IMR-90 (cell line): ENCODE measurements at regions not wholly inside any gene's neighbourhood (a gene's known extent, or its start where the extent isn't known, plus 50 kb on each side); places are given as distances from the start of the nearest gene placed in this dataset.

Experiments used
- ATAC-seq: fragments of 200-7000 bp; cut with Tn5 transposase; 2 replicates; pipeline ENCODE4 v1.9.1; 2020; ENCODE audit warnings: low read depth, mild to moderate bottlenecking, moderate library complexity
- BruUV-seq: library from RNA; stranded (reverse); fragments of 400-500 nt; replicated peaks from 2 replicates; lab custom pipeline; 2021; lab: Mats Ljungman, UMichigan
- CTCF ChIA-PET: fragments of 300-600 bp; formaldehyde crosslinking; extraction: SDS; loops from one replicate; lab custom pipeline; 2021; ENCODE audit warnings: antibody characterized with exemption; lab: Yijun Ruan, JAX
- POLR2A ChIA-PET: fragments of 300-600 bp; sonication (Branson Sonifier 250); formaldehyde crosslinking; loops from one replicate; lab custom pipeline; 2022; ENCODE audit warnings: antibody characterized with exemption; ENCODE audit not compliant: unreplicated experiment; lab: Charles Lee
- DNase-seq: peaks from one replicate; pipeline ENCODE4 v3.0.0; 2013
- H2AFZ ChIP-seq: replicated peaks from 2 replicates; pipeline ENCODE3; 2013; ENCODE audit warnings: low read length, mild to moderate bottlenecking; ENCODE audit not compliant: poor library complexity
- H2AK5ac ChIP-seq: 2 replicates; pipeline ENCODE4 v1.6.1; 2013; ENCODE audit warnings: low read depth, low read length, inconsistent platforms
- H2AK9ac ChIP-seq: replicated peaks from 2 replicates; pipeline ENCODE3; 2013; ENCODE audit warnings: mild to moderate bottlenecking, low read depth, low read length, moderate library complexity; ENCODE audit not compliant: poor library complexity
- H2BK120ac ChIP-seq: 2 replicates; pipeline ENCODE4 v1.6.1; 2013; ENCODE audit warnings: low read depth, low read length, inconsistent platforms
- H2BK15ac ChIP-seq: 3 replicates; pipeline ENCODE4 v1.6.1; 2013; ENCODE audit warnings: low read depth, low read length, inconsistent platforms
- H2BK20ac ChIP-seq: 2 replicates; pipeline ENCODE4 v1.6.1; 2013; ENCODE audit warnings: low read depth, mild to moderate bottlenecking, inconsistent platforms, low read length, moderate library complexity
- H2BK5ac ChIP-seq: 2 replicates; pipeline ENCODE4 v1.6.1; 2013; ENCODE audit warnings: mild to moderate bottlenecking, low read depth, low read length, inconsistent platforms; ENCODE audit not compliant: poor library complexity, severe bottlenecking
- H3K14ac ChIP-seq: replicated peaks from 2 replicates; pipeline ENCODE4 v1.6.1; 2013; ENCODE audit warnings: low read depth, low read length, inconsistent platforms
- H3K18ac ChIP-seq: 2 replicates; pipeline ENCODE4 v1.6.1; 2013; ENCODE audit warnings: low read depth, low read length, control low read depth
- H3K23ac ChIP-seq: 2 replicates; pipeline ENCODE4 v1.6.1; 2013; ENCODE audit warnings: low read depth, low read length, inconsistent platforms
- H3K27ac ChIP-seq: 2 replicates; pipeline ENCODE4 v1.5.1; 2013; ENCODE audit warnings: mild to moderate bottlenecking, control low read depth, low read length; ENCODE audit not compliant: insufficient read depth
- H3K27me3 ChIP-seq: 2 replicates; pipeline ENCODE4 v1.6.1; 2013; ENCODE audit warnings: low read length; ENCODE audit not compliant: control insufficient read depth, insufficient read depth
- H3K36me3 ChIP-seq: 2 replicates; pipeline ENCODE4 v1.6.1; 2013; ENCODE audit warnings: low read length, mixed read lengths; ENCODE audit not compliant: control insufficient read depth, insufficient read depth
- H3K4ac ChIP-seq: 2 replicates; pipeline ENCODE4 v1.6.1; 2013; ENCODE audit warnings: low read depth, low read length, inconsistent platforms
- H3K4me1 ChIP-seq: 2 replicates; pipeline ENCODE4 v1.6.1; 2013; ENCODE audit warnings: low read length, mixed read lengths; ENCODE audit not compliant: control insufficient read depth, insufficient read depth
- H3K4me2 ChIP-seq: 2 replicates; pipeline ENCODE4 v1.6.1; 2013; ENCODE audit warnings: low read depth, mild to moderate bottlenecking, control low read depth, low read length, moderate library complexity
- H3K4me3 ChIP-seq: 2 replicates; pipeline ENCODE4 v1.5.1; 2013; ENCODE audit warnings: low read depth, mild to moderate bottlenecking, control low read depth, low read length, moderate library complexity; ENCODE audit not compliant: insufficient read depth
- H3K56ac ChIP-seq: 2 replicates; pipeline ENCODE4 v1.6.1; 2013; ENCODE audit warnings: low read length, inconsistent platforms; ENCODE audit not compliant: insufficient read depth; ENCODE audit errors: extremely low read depth
- H3K79me1 ChIP-seq, 2 experiments: 2 replicates each; pipeline ENCODE4 v1.6.1; 2013; ENCODE audit warnings: low read length in 2 of 2, inconsistent platforms in 1 of 2, low read depth in 1 of 2
- H3K9ac ChIP-seq: 2 replicates; pipeline ENCODE4 v1.6.1; 2013; ENCODE audit warnings: low read depth, low read length, control low read depth
- H3K9me1 ChIP-seq: 2 replicates; pipeline ENCODE4 v1.6.1; 2013; ENCODE audit warnings: low read length, inconsistent platforms; ENCODE audit not compliant: insufficient read depth
- H3K9me3 ChIP-seq: 2 replicates; pipeline ENCODE4 v1.6.1; 2013; ENCODE audit warnings: low read length; ENCODE audit not compliant: control insufficient read depth, insufficient read depth
- H4K20me1 ChIP-seq: 2 replicates; pipeline ENCODE4 v1.6.1; 2013; ENCODE audit warnings: low read length, inconsistent platforms; ENCODE audit not compliant: insufficient read depth
- H4K5ac ChIP-seq: 2 replicates; pipeline ENCODE4 v1.6.1; 2013; ENCODE audit warnings: mild to moderate bottlenecking, low read depth, low read length, control low read depth
- H4K8ac ChIP-seq, 2 experiments: 2 replicates each; pipeline ENCODE4 v1.6.1; 2013; ENCODE audit warnings: low read depth in 2 of 2, low read length in 2 of 2, control low read depth in 1 of 2, inconsistent platforms in 1 of 2
- H4K91ac ChIP-seq: 2 replicates; pipeline ENCODE4 v1.6.1; 2013; ENCODE audit warnings: low read depth, low read length, inconsistent platforms; ENCODE audit not compliant: insufficient read depth
- CHD1 ChIP-seq: IDR thresholded peaks from 2 replicates; pipeline ENCODE4 v1.6.1; 2012; ENCODE audit warnings: low read depth, low read length, improper control_type of control experiment
- FOS ChIP-seq: fragments of 150-350 bp; IDR thresholded peaks from 2 replicates; pipeline ENCODE4 v1.6.1; 2016; ENCODE audit warnings: low read depth, low read length
- POLR2A ChIP-seq: IDR thresholded peaks from 2 replicates; pipeline ENCODE4 v1.6.1; 2012; ENCODE audit warnings: mild to moderate bottlenecking, low read depth, low read length
- RAD21 ChIP-seq: IDR thresholded peaks from 2 replicates; pipeline ENCODE4 v1.6.1; 2012; ENCODE audit warnings: low read length, improper control_type of control experiment
- USF2 ChIP-seq: fragments of 150-350 bp; IDR thresholded peaks from 2 replicates; pipeline ENCODE4 v1.6.1; 2017; ENCODE audit warnings: mild to moderate bottlenecking, antibody characterized with exemption, low read length, low read depth
- WGBS, 2 experiments: methylation state at CpG; one replicate each; pipeline versions ENCODE4 v1.1.5 to v1.1.7; 2013; ENCODE audit warnings: missing lambda C conversion rate in 2 of 2; ENCODE audit not compliant: insufficient read length in 1 of 2; ENCODE audit errors: extremely low coverage in 2 of 2; 5-methylcytosine and 5-hydroxymethylcytosine counted together
- dilution Hi-C: fragments of 300-500 bp; cut with HindIII; formaldehyde crosslinking; loops from one replicate; pipeline ENCODE4 v1.14.3; 2018; ENCODE audit warnings: low sequenced_read_pairs; ENCODE audit not compliant: unreplicated experiment
- in situ Hi-C: fragments of 300-500 bp; cut with MboI; formaldehyde crosslinking; loops from 3 replicates; pipeline ENCODE4 v1.14.3; 2019; ENCODE audit warnings: low sequenced_read_pairs, inconsistent platforms, mixed read lengths
- intact Hi-C: fragments of 100-400 bp; cut with micrococcal nuclease; formaldehyde crosslinking; loops from 2 replicates; pipeline ENCODE4 v1.10.0; 2022

- Histone ChIP-seq H2BK20ac (no peak overlapping the region), H4K5ac (no peak overlapping the region), H3K36me3 (no peaks in the 10 kb centered on the region), H2AFZ (no peak overlapping the region), H4K91ac (no peak overlapping the region; the same call in 1 of the 2 replicates), H3K18ac (no peak overlapping the region), H2BK120ac (no peak overlapping the region), H3K27ac (no peak overlapping the region), H2AK5ac (no peak overlapping the region), H3K4me2 (no peak overlapping the region), H2AK9ac (no peak overlapping the region), H4K20me1 (no peaks in the 10 kb centered on the region), H3K4me3 (no peak overlapping the region), H4K8ac (no peak overlapping the region), H3K9ac (no peak overlapping the region), H3K9me1 (no peaks in the 10 kb centered on the region; the same call in 1 of the 2 replicates), H3K27me3 (no peaks in the 10 kb centered on the region), H3K14ac (no peak overlapping the region; the same call in 1 of the 2 replicates), H3K56ac (no peak overlapping the region), H3K9me3 (no peaks in the 10 kb centered on the region), H3K79me1 (no peaks in the 10 kb centered on the region), H2BK5ac (no peak overlapping the region), H3K4me1 (peaks cover 2% of the 10 kb centered on the region; the same call in 1 of the 2 replicates), H3K4ac (no peak overlapping the region), H3K23ac (no peak overlapping the region), H2BK15ac (no peak overlapping the region; the same call in 2 of the 3 replicates)
- intact Hi-C loops: no loop called here
- ChIA-PET POLR2A (no interaction called here), CTCF (interaction anchor here (0.6 kb wide), 1 partner anchor 661 kb away, joined by 3 read pairs; no protein-coding TSS in a partner anchor)
- in situ Hi-C loops: no loop called here
- no CpG with 5 or more reads among the region's 2 CpGs for WGBS, 2 experiments
- ATAC-seq: no peak
- no TSS peak for BruUV-seq
- DNase-seq: no peak
- dilution Hi-C loops: no loop called here
- TF ChIP-seq CHD1 (no peak), USF2 (no peak), POLR2A (no peak), RAD21 (no peak), FOS (no peak)
Observed at GRCh38 chr7:12749746-12750145, 62.3 kb downstream of the ARL4A start.
